HCT116 (cell line): ENCODE measurements at regions not wholly inside any gene's neighbourhood (a gene's known extent, or its start where the extent isn't known, plus 50 kb on each side); places are given as distances from the start of the nearest gene placed in this dataset.

Source experiments
- ATAC-seq: fragments of 200-7000 bp; cut with Tn5 transposase; 2 replicates; pipeline ENCODE4 v1.9.1; 2020; ENCODE audit warnings: mild to moderate bottlenecking, moderate library complexity
- BruUV-seq: library from RNA; stranded (reverse); fragments of 400-500 nt; replicated peaks from 2 replicates; lab custom pipeline; 2021; lab: Mats Ljungman, UMichigan
- CTCF ChIA-PET: fragments of 300-600 bp; sonication (Branson Sonifier 250); formaldehyde crosslinking; loops from one replicate; lab custom pipeline; 2021; ENCODE audit warnings: antibody characterized with exemption; lab: Charles Lee
- POLR2A ChIA-PET: fragments of 300-600, 350-600 bp; sonication (Branson Sonifier 250); formaldehyde crosslinking; loops from one replicate; lab custom pipeline; 2021; ENCODE audit warnings: antibody characterized with exemption; lab: Charles Lee
- RAD21 ChIA-PET, 2 experiments: fragments of 300-600 bp; sonication (Branson Sonifier 250); formaldehyde crosslinking; loops; one replicate each; lab custom pipeline; 2023; ENCODE audit warnings: low total read pairs in 2 of 2; ENCODE audit not compliant: uncharacterized antibody in 2 of 2, unreplicated experiment in 2 of 2, low non-redundant PET in 1 of 2; lab: Charles Lee
- DNase-seq: peaks from one replicate; pipeline ENCODE4 v3.0.0-alpha.2; 2010; ENCODE audit warnings: low read depth, low spot score
- H2AFZ ChIP-seq: fragments of 200-600 bp; shearing (Covaris generic), sonication (generic); 2 replicates; pipeline ENCODE4 v1.6.1; 2017; ENCODE audit warnings: low read depth, mixed run types, mixed read lengths, antibody characterized with exemption, low read length; ENCODE audit not compliant: poor library complexity, severe bottlenecking
- H3K27ac ChIP-seq: 2 replicates; pipeline ENCODE4 v1.5.1; 2012; ENCODE audit warnings: low read depth, low read length
- H3K27me3 ChIP-seq: fragments of 200-600 bp; sonication (generic); 2 replicates; pipeline ENCODE4 v1.6.1; 2016; ENCODE audit warnings: mixed run types, low read length, mixed read lengths; ENCODE audit not compliant: insufficient read depth
- H3K36me3 ChIP-seq, 2 experiments: fragments of 200-500 bp in 1 of 2; fragments of 200-600 bp in 1 of 2; sonication (Bioruptor generic) in 1 of 2; sonication (generic) in 1 of 2; 2 replicates each; pipeline versions ENCODE4 v1.5.1 to v1.6.1; 2014 to 2016; ENCODE audit warnings: low read length in 2 of 2, inconsistent platforms in 1 of 2, mixed read lengths in 1 of 2, mixed run types in 1 of 2; ENCODE audit not compliant: insufficient read depth in 2 of 2, control insufficient read depth in 1 of 2
- H3K4me1 ChIP-seq, 2 experiments: fragments of 200-600 bp in 1 of 2; sonication (generic) in 1 of 2; 2 replicates each; pipeline versions ENCODE4 v1.5.1 to v1.6.1; 2012 to 2017; ENCODE audit warnings: low read length in 2 of 2, inconsistent platforms in 1 of 2, mild to moderate bottlenecking in 1 of 2, mixed read lengths in 1 of 2, mixed run types in 1 of 2, moderate library complexity in 1 of 2; ENCODE audit not compliant: insufficient read depth in 2 of 2, control insufficient read depth in 1 of 2
- H3K4me2 ChIP-seq: fragments of 200-600 bp; sonication (generic); 2 replicates; pipeline ENCODE4 v1.6.1; 2017; ENCODE audit warnings: mixed run types, low read length, mixed read lengths
- H3K4me3 ChIP-seq, 2 experiments: fragments of 200-600 bp in 1 of 2; sonication (generic) in 1 of 2; replicated peaks in 1 of 2; 2 replicates each; pipeline ENCODE4 v1.5.1; 2011 to 2016; ENCODE audit warnings: low read length in 2 of 2, control low read depth in 1 of 2, low read depth in 1 of 2, mild to moderate bottlenecking in 1 of 2, mixed read lengths in 1 of 2, mixed run types in 1 of 2
- H3K79me2 ChIP-seq: fragments of 200-600 bp; sonication (generic); 2 replicates; pipeline ENCODE4 v1.6.1; 2017; ENCODE audit warnings: mild to moderate bottlenecking, mixed run types, low read length, moderate library complexity, mixed read lengths; ENCODE audit not compliant: insufficient read depth
- H3K9ac ChIP-seq: fragments of 200-600 bp; sonication (generic); 2 replicates; pipeline ENCODE4 v1.6.1; 2016; ENCODE audit warnings: low read length, mixed read lengths
- H3K9me2 ChIP-seq: fragments of 200-600 bp; sonication (generic), shearing (Covaris generic); 2 replicates; pipeline ENCODE4 v1.6.1; 2017; ENCODE audit warnings: mixed run types, mild to moderate bottlenecking, moderate library complexity; ENCODE audit not compliant: insufficient read depth
- H3K9me3 ChIP-seq, 2 experiments: fragments of 200-500 bp in 1 of 2; fragments of 200-600 bp in 1 of 2; sonication (Bioruptor generic) in 1 of 2; sonication (generic) in 1 of 2; 2 replicates each; pipeline ENCODE4 v1.6.1; 2014 to 2017; ENCODE audit warnings: low read length in 2 of 2, mixed read lengths in 2 of 2, inconsistent platforms in 1 of 2, low read depth in 1 of 2, mild to moderate bottlenecking in 1 of 2, mixed run types in 1 of 2, moderate library complexity in 1 of 2; ENCODE audit not compliant: control insufficient read depth in 1 of 2, insufficient read depth in 1 of 2
- H4K20me1 ChIP-seq: fragments of 200-600 bp; sonication (generic), shearing (Covaris generic); 2 replicates; pipeline ENCODE4 v1.6.1; 2017; ENCODE audit warnings: mixed run types, mild to moderate bottlenecking, moderate library complexity; ENCODE audit not compliant: insufficient read depth
- CBX3 ChIP-seq: IDR thresholded peaks from 2 replicates; pipeline ENCODE4 v1.6.1; 2012; ENCODE audit warnings: low read depth
- CEBPB ChIP-seq: IDR thresholded peaks from 2 replicates; pipeline ENCODE4 v1.6.1; 2012; ENCODE audit warnings: low read depth
- EGR1 ChIP-seq: IDR thresholded peaks from 2 replicates; pipeline ENCODE4 v1.6.1; 2012; ENCODE audit warnings: low read depth
- FOSL1 ChIP-seq: IDR thresholded peaks from 2 replicates; pipeline ENCODE4 v1.6.1; 2012; ENCODE audit warnings: low read depth
- JUND ChIP-seq: IDR thresholded peaks from 2 replicates; pipeline ENCODE4 v1.6.1; 2012
- POLR2A ChIP-seq: IDR thresholded peaks from 2 replicates; pipeline ENCODE4 v1.7.0; 2011; ENCODE audit warnings: borderline replicate concordance; ENCODE audit not compliant: insufficient read depth, insufficient read length; ENCODE audit errors: extremely low read depth
- RAD21 ChIP-seq: IDR thresholded peaks from 2 replicates; pipeline ENCODE4 v1.6.1; 2012; ENCODE audit warnings: low read depth, mild to moderate bottlenecking
- SIN3A ChIP-seq: IDR thresholded peaks from 2 replicates; pipeline ENCODE4 v1.6.1; 2012; ENCODE audit warnings: low read depth
- SRF ChIP-seq: IDR thresholded peaks from 2 replicates; pipeline ENCODE4 v1.6.1; 2012; ENCODE audit warnings: low read depth
- TCF7L2 ChIP-seq: IDR thresholded peaks from 2 replicates; pipeline ENCODE4 v1.7.0; 2011; ENCODE audit warnings: borderline replicate concordance, inconsistent platforms; ENCODE audit not compliant: insufficient read depth, insufficient read length; ENCODE audit errors: extremely low read depth
- YY1 ChIP-seq: IDR thresholded peaks from 2 replicates; pipeline ENCODE4 v1.6.1; 2011; ENCODE audit warnings: low read length, low read depth, moderate library complexity, mild to moderate bottlenecking; ENCODE audit not compliant: insufficient replicate concordance; ENCODE audit errors: extremely low read depth
- intact Hi-C: fragments of 100-400 bp; cut with micrococcal nuclease; formaldehyde crosslinking; loops from 2 replicates; pipeline ENCODE4 v1.10.0; 2022
- TF ChIP-seq, protein P1 (sequence below): IDR thresholded peaks from 2 replicates; pipeline ENCODE4 v1.6.1; 2011; ENCODE audit warnings: mild to moderate bottlenecking, low read length, moderate library complexity; ENCODE audit not compliant: insufficient replicate concordance; ENCODE audit errors: extremely low read depth
- TF ChIP-seq, protein P2 (sequence below): IDR thresholded peaks from 2 replicates; pipeline ENCODE4 v1.6.1; 2012

DNA sequence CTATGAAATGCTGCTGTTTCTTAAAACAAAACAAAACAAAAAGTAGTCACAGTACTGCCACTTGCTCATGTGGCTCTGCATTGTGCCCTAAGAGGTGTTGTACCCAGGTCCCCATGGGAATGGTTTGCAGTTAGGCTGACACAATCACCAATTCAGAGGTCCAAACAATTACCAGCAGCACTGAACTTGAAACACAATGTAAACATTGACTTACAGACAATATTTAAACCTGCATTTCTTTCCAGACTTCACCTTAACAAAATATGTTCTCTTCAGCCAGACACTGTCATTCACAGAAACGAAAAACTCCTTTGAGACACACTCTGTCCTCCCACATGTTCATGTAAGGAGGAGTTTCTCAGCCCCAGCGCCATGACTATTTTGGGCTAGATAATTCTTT, 206.8 kb upstream of the ARG1 start (continued):
- TF ChIP-seq SIN3A (no peak), JUND (no peak), POLR2A (no peak), SRF (no peak), FOSL1 (no peak)

DNA sequence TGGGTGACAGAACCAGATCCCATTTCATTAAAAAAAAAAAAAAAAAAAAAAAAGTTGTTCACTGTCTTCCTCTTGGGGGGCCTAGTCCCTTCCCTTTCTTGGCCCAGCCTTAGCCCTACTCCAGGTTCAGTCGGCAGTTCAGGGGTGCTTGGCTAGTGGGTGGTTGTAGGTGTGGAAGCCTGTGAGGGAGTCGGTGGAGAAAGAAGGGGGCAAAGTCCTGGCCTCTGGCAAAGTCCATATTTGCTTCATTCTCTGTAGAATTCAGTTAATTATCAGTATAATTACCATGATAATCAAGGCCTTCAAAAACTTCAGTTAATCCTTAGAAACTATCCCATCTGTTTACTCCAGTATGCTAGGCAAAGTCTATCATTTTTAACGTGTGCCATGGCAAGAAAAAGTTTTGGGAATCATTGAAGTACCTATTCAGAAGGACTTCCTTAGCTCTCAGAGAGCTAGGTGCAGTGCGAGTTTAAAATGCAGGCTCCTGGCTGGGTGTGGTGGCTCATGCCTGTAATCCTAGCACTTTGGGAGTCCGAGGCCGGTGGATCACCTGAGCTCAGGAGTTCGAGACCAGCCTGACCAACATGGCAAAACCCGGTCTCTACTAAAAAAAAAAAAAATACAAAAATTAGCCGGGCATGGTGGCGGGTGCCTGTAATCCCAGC, 205.7 kb upstream of the ARG1 start:
- no peaks in the 10 kb centered on the region for H3K79me2 ChIP-seq
- H3K4me2 ChIP-seq: no peak overlapping the region
- DNase-seq (no peak), ATAC-seq (no peak)
- ChIA-PET CTCF (no interaction called here), RAD21 (no interaction called here), POLR2A (no interaction called here)
- H3K27ac ChIP-seq: no peak overlapping the region
- H2AFZ ChIP-seq: no peak overlapping the region
- TF ChIP-seq YY1: no peak
- intact Hi-C loops: no loop called here
- no peak overlapping the region for H3K9ac ChIP-seq
- BruUV-seq: no TSS peak
- no peaks in the 10 kb centered on the region for H4K20me1 ChIP-seq
- H3K4me1 ChIP-seq: no peaks in the 10 kb centered on the region
- no peaks in the 10 kb centered on the region for H3K9me2 ChIP-seq
- H3K9me3 ChIP-seq: no peaks in the 10 kb centered on the region
- H3K4me3 ChIP-seq: no peak overlapping the region
- H3K27me3 ChIP-seq: no peaks in the 10 kb centered on the region
- no peaks in the 10 kb centered on the region for H3K36me3 ChIP-seq

DNA sequence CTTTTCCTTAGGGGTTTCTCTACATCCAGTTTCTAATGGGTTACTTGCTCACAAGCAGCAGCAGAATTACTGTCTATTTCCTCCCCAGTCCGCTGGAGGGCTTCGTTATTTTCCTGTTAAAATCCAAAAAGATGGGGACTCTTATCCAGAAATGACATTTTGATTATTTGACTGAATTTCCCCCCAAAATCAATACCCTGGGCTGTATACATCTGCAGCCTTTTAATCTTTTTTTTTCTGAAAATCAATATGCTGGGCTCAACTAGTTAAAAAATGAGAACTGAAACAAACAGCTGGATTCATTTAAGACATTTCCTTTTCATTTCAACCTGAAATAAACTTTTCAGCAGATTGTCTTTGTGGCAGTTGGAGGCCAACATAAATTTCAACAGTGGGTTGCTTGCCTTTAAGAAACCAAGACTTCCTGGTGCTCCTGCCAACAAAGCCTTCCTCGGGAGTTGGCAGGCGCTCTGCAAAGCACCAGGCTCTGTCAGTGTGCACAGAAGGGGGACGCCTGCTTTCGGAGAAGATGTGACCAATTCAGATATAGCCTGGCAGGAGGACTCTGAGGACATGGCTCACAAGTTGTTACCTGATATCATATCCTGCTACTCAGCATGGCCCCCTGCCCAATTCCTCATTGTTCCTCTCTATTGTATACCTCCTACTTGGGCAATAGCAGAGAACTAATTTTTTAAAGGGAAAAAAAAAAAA, 204.7 kb upstream of the ARG1 start:
- H3K36me3 ChIP-seq: no peaks in the 10 kb centered on the region
- TF ChIP-seq, protein P1, sequence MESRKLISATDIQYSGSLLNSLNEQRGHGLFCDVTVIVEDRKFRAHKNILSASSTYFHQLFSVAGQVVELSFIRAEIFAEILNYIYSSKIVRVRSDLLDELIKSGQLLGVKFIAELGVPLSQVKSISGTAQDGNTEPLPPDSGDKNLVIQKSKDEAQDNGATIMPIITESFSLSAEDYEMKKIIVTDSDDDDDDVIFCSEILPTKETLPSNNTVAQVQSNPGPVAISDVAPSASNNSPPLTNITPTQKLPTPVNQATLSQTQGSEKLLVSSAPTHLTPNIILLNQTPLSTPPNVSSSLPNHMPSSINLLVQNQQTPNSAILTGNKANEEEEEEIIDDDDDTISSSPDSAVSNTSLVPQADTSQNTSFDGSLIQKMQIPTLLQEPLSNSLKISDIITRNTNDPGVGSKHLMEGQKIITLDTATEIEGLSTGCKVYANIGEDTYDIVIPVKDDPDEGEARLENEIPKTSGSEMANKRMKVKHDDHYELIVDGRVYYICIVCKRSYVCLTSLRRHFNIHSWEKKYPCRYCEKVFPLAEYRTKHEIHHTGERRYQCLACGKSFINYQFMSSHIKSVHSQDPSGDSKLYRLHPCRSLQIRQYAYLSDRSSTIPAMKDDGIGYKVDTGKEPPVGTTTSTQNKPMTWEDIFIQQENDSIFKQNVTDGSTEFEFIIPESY: no peak
- TF ChIP-seq EGR1: no peak
- TF ChIP-seq CBX3: no peak
- TF ChIP-seq, protein P2, sequence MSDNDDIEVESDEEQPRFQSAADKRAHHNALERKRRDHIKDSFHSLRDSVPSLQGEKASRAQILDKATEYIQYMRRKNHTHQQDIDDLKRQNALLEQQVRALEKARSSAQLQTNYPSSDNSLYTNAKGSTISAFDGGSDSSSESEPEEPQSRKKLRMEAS: no peak
- no peak for TF ChIP-seq RAD21
- no peak for TF ChIP-seq SIN3A
- no peak for TF ChIP-seq TCF7L2
- TF ChIP-seq CEBPB: no peak
- intact Hi-C loops: no loop called here
- RAD21 ChIA-PET: no interaction called here
- no peak overlapping the region for H3K4me2 ChIP-seq
- no peaks in the 10 kb centered on the region for H3K4me1 ChIP-seq
- no peaks in the 10 kb centered on the region for H4K20me1 ChIP-seq
- no peak for ATAC-seq
- no peaks in the 10 kb centered on the region for H3K27me3 ChIP-seq
- no peak overlapping the region for H2AFZ ChIP-seq
- no TSS peak for BruUV-seq
- no peak overlapping the region for H3K4me3 ChIP-seq
- H3K9me3 ChIP-seq: no peaks in the 10 kb centered on the region
- H3K79me2 ChIP-seq: no peaks in the 10 kb centered on the region
- POLR2A ChIA-PET: no interaction called here
- no peak for DNase-seq
- no peak overlapping the region for H3K27ac ChIP-seq
- H3K9me2 ChIP-seq: no peaks in the 10 kb centered on the region
- CTCF ChIA-PET: no interaction called here
- no peak overlapping the region for H3K9ac ChIP-seq
